ENCODE measurements at regions not wholly inside any gene's neighbourhood (a gene's known extent, or its start where the extent isn't known, plus 50 kb on each side); places are given as distances from the start of the nearest gene placed in this dataset.

- no peak for DNase-seq (ENCODE audit: low read depth, low spot score)
- H3K4me1 ChIP-seq (ENCODE audit: control insufficient read depth, extremely low read depth, insufficient read depth, low read length): no peaks in the 10 kb centered on the region
- no peak for FAIRE-seq
- no peaks in the 10 kb centered on the region for H4K20me1 ChIP-seq (ENCODE audit: control insufficient read depth, extremely low read depth, insufficient read depth, low read length)
- dilution Hi-C loops (cut with MboI; ENCODE audit: extremely low pct_ligation_motif_present, low sequenced_read_pairs): no loop called here
- H3K36me3 ChIP-seq (ENCODE audit: control insufficient read depth in 2 of 2, extremely low read depth in 1 of 2, insufficient read depth in 2 of 2, low read length in 2 of 2): no peaks in the 10 kb centered on the region
- H2AFZ ChIP-seq (ENCODE audit: control insufficient read depth, low read length): no peak overlapping the region
- no peaks in the 10 kb centered on the region for H3K79me2 ChIP-seq (ENCODE audit: control insufficient read depth, insufficient read depth, low read length)
- no peak overlapping the region for H3K9ac ChIP-seq (ENCODE audit: control insufficient read depth, extremely low read depth, insufficient read depth, low read length)
- no peaks in the 10 kb centered on the region for H3K9me1 ChIP-seq (ENCODE audit: control insufficient read depth, extremely low read depth, insufficient read depth, low read length)
- H3K4me2 ChIP-seq (ENCODE audit: control insufficient read depth, extremely low read depth, insufficient read depth, low read depth, low read length): no peak overlapping the region
- H3K9me3 ChIP-seq (ENCODE audit: control insufficient read depth, low read depth, low read length): no peaks in the 10 kb centered on the region
- no peak overlapping the region for H3K4me3 ChIP-seq (ENCODE audit: control insufficient read depth in 2 of 3, extremely low read depth in 1 of 3, insufficient read depth in 2 of 3, low read depth in 1 of 3, low read length in 3 of 3)
- H3K27me3 ChIP-seq (ENCODE audit: control insufficient read depth, extremely low read depth, insufficient read depth, low read length): no peaks in the 10 kb centered on the region
- TF ChIP-seq EZH2 (IDR thresholded peaks at IDR 0.05; ENCODE audit: low read length) (no peak), CTCF (optimal IDR thresholded peaks at IDR 0.05 in 1 of 3, IDR thresholded peaks at IDR 0.05 in 1 of 3, conservative IDR thresholded peaks at IDR 0.05 in 1 of 3; ENCODE audit: extremely low read depth in 1 of 3, insufficient read depth in 2 of 3, low read length in 3 of 3) (no peak)
- H3K27ac ChIP-seq (ENCODE audit: control insufficient read depth, insufficient read depth, low read length): no peak overlapping the region
Observed at GRCh38 chr5:17829456-17829855, 195.2 kb downstream of the TAF11L14 start.

GRCh38 chr5:17831279-17831678, 197.0 kb downstream of the TAF11L14 start:
- Histone ChIP-seq H3K36me3 (ENCODE audit: control insufficient read depth in 2 of 2, extremely low read depth in 1 of 2, insufficient read depth in 2 of 2, low read length in 2 of 2) (no peaks in the 10 kb centered on the region), H3K79me2 (ENCODE audit: control insufficient read depth, insufficient read depth, low read length) (no peaks in the 10 kb centered on the region), H3K9me3 (ENCODE audit: control insufficient read depth, low read depth, low read length) (no peaks in the 10 kb centered on the region), H3K4me2 (ENCODE audit: control insufficient read depth, extremely low read depth, insufficient read depth, low read depth, low read length) (no peak overlapping the region), H3K9me1 (ENCODE audit: control insufficient read depth, extremely low read depth, insufficient read depth, low read length) (no peaks in the 10 kb centered on the region), H4K20me1 (ENCODE audit: control insufficient read depth, extremely low read depth, insufficient read depth, low read length) (no peaks in the 10 kb centered on the region), H2AFZ (ENCODE audit: control insufficient read depth, low read length) (no peak overlapping the region), H3K4me3 (ENCODE audit: control insufficient read depth in 2 of 3, extremely low read depth in 1 of 3, insufficient read depth in 2 of 3, low read depth in 1 of 3, low read length in 3 of 3) (no peak overlapping the region), H3K27ac (ENCODE audit: control insufficient read depth, insufficient read depth, low read length) (no peak overlapping the region), H3K4me1 (ENCODE audit: control insufficient read depth, extremely low read depth, insufficient read depth, low read length) (no peaks in the 10 kb centered on the region), H3K27me3 (ENCODE audit: control insufficient read depth, extremely low read depth, insufficient read depth, low read length) (no peaks in the 10 kb centered on the region), H3K9ac (ENCODE audit: control insufficient read depth, extremely low read depth, insufficient read depth, low read length) (no peak overlapping the region)
- dilution Hi-C loops (cut with MboI; ENCODE audit: extremely low pct_ligation_motif_present, low sequenced_read_pairs): no loop called here
- no peak for FAIRE-seq
- no peak for DNase-seq (ENCODE audit: low read depth, low spot score)
- no peak for TF ChIP-seq CTCF (optimal IDR thresholded peaks at IDR 0.05 in 1 of 3, IDR thresholded peaks at IDR 0.05 in 1 of 3, conservative IDR thresholded peaks at IDR 0.05 in 1 of 3; ENCODE audit: extremely low read depth in 1 of 3, insufficient read depth in 2 of 3, low read length in 3 of 3)
- no peak for TF ChIP-seq EZH2 (IDR thresholded peaks at IDR 0.05; ENCODE audit: low read length)
